Smooth muscle cell (in vitro differentiated cells): ENCODE measurements at regions not wholly inside any gene's neighbourhood (a gene's known extent, or its start where the extent isn't known, plus 50 kb on each side); places are given as distances from the start of the nearest gene placed in this dataset.

ENCODE experiments used
- DNase-seq: peaks from one replicate; lab custom pipeline; 2025; ENCODE audit not compliant: unreplicated experiment; lab: John Stamatoyannopoulos, UW
- H2AFZ ChIP-seq: fragments of 200-600 bp; sonication (generic); 2 replicates; pipeline ENCODE4 v1.6.0; 2016; ENCODE audit warnings: antibody characterized with exemption, low read depth, mild to moderate bottlenecking
- H3F3A ChIP-seq: fragments of 200-600 bp; sonication (generic); 2 replicates; pipeline ENCODE4 v1.6.0; 2017; ENCODE audit warnings: antibody characterized with exemption, low read depth
- H3K27ac ChIP-seq: fragments of 200-600 bp; sonication (generic); 2 replicates; pipeline ENCODE4 v1.5.1; 2016; ENCODE audit warnings: low read depth, mild to moderate bottlenecking
- H3K27me3 ChIP-seq: fragments of 200-600 bp; sonication (generic); 2 replicates; pipeline ENCODE4 v1.6.1; 2016; ENCODE audit warnings: low read depth, mild to moderate bottlenecking
- H3K36me3 ChIP-seq: fragments of 200-600 bp; sonication (generic); 2 replicates; pipeline ENCODE4 v1.5.1; 2016; ENCODE audit warnings: low read depth
- H3K4me1 ChIP-seq: fragments of 200-600 bp; sonication (generic); 2 replicates; pipeline ENCODE4 v1.5.1; 2016; ENCODE audit warnings: low read depth
- H3K4me2 ChIP-seq: fragments of 200-600 bp; sonication (generic); 2 replicates; pipeline ENCODE4 v1.6.0; 2016; ENCODE audit warnings: mild to moderate bottlenecking
- H3K4me3 ChIP-seq: fragments of 200-600 bp; sonication (generic); 2 replicates; pipeline ENCODE4 v1.5.1; 2016; ENCODE audit warnings: mild to moderate bottlenecking
- H3K79me2 ChIP-seq: fragments of 200-600 bp; sonication (generic); 2 replicates; pipeline ENCODE4 v1.6.0; 2016; ENCODE audit warnings: low read depth, mild to moderate bottlenecking
- H3K9ac ChIP-seq: fragments of 200-600 bp; sonication (generic); 2 replicates; pipeline ENCODE4 v1.6.0; 2016; ENCODE audit warnings: low read depth
- H3K9me3 ChIP-seq: fragments of 200-600 bp; sonication (generic); replicated peaks from 2 replicates; pipeline ENCODE4 v1.5.1; 2016; ENCODE audit warnings: low read depth
- H4K20me1 ChIP-seq: fragments of 200-600 bp; sonication (generic); 2 replicates; pipeline ENCODE4 v1.6.0; 2016; ENCODE audit warnings: low read depth
- CTCF ChIP-seq: fragments of 200-600 bp; sonication (generic); IDR thresholded peaks from 2 replicates; pipeline ENCODE4 v1.5.1; 2017; ENCODE audit warnings: borderline replicate concordance, mild to moderate bottlenecking, antibody characterized with exemption; ENCODE audit not compliant: insufficient read depth, poor library complexity, severe bottlenecking
- WGBS: methylation state at CpG from one replicate; pipeline ENCODE4 v1.1.7; 2016; ENCODE audit warnings: low lambda C conversion rate; 5-methylcytosine and 5-hydroxymethylcytosine counted together

- Histone ChIP-seq H3K4me3 (no peak overlapping the region), H3K27ac (no peak overlapping the region), H3K27me3 (no peaks in the 10 kb centered on the region), H3K4me2 (no peak overlapping the region), H4K20me1 (no peaks in the 10 kb centered on the region), H3K4me1 (no peaks in the 10 kb centered on the region), H2AFZ (no peak overlapping the region), H3K79me2 (no peaks in the 10 kb centered on the region), H3K9ac (no peak overlapping the region), H3K9me3 (no peaks in the 10 kb centered on the region), H3F3A (no peaks in the 10 kb centered on the region), H3K36me3 (no peaks in the 10 kb centered on the region)
- no peak for DNase-seq
- TF ChIP-seq CTCF: no peak
These were observed 146.7 kb downstream of the SEM1 start for GRCh38 chr7:96562966-96563365.

GRCh38 chr7:96562458-96562857, 147.2 kb downstream of the SEM1 start:
- no peak overlapping the region for H3K4me3 ChIP-seq
- no peaks in the 10 kb centered on the region for H3K27me3 ChIP-seq
- WGBS: 48% methylated on average over 4 of the region's 4 CpGs
- H3K36me3 ChIP-seq: no peaks in the 10 kb centered on the region
- no peaks in the 10 kb centered on the region for H3K9me3 ChIP-seq
- no peak overlapping the region for H2AFZ ChIP-seq
- H4K20me1 ChIP-seq: no peaks in the 10 kb centered on the region
- TF ChIP-seq CTCF: no peak
- H3K79me2 ChIP-seq: no peaks in the 10 kb centered on the region
- H3K4me1 ChIP-seq: no peaks in the 10 kb centered on the region
- H3K9ac ChIP-seq: no peak overlapping the region
- no peak overlapping the region for H3K4me2 ChIP-seq
- no peaks in the 10 kb centered on the region for H3F3A ChIP-seq
- DNase-seq: no peak
- H3K27ac ChIP-seq: no peak overlapping the region

GRCh38 chr7:96561892-96562291, 147.8 kb downstream of the SEM1 start:
- no peak overlapping the region for H3K9ac ChIP-seq
- no peaks in the 10 kb centered on the region for H3K36me3 ChIP-seq
- H2AFZ ChIP-seq: no peak overlapping the region
- 87% methylated on average over 1 of the region's 1 CpG for WGBS
- no peaks in the 10 kb centered on the region for H4K20me1 ChIP-seq
- no peak overlapping the region for H3K4me3 ChIP-seq
- no peak overlapping the region for H3K4me2 ChIP-seq
- H3K9me3 ChIP-seq: no peaks in the 10 kb centered on the region
- H3K27ac ChIP-seq: no peak overlapping the region
- no peaks in the 10 kb centered on the region for H3K27me3 ChIP-seq
- no peaks in the 10 kb centered on the region for H3K4me1 ChIP-seq
- no peak for DNase-seq
- no peaks in the 10 kb centered on the region for H3F3A ChIP-seq
- no peak for TF ChIP-seq CTCF
- no peaks in the 10 kb centered on the region for H3K79me2 ChIP-seq

GRCh38 chr7:96558530-96558929, 151.1 kb downstream of the SEM1 start:
- DNase-seq: no peak
- Histone ChIP-seq H4K20me1 (no peaks in the 10 kb centered on the region), H3F3A (no peaks in the 10 kb centered on the region), H3K4me1 (no peaks in the 10 kb centered on the region), H3K79me2 (no peaks in the 10 kb centered on the region), H3K36me3 (no peaks in the 10 kb centered on the region), H3K27me3 (no peaks in the 10 kb centered on the region), H2AFZ (peak overlapping the region; percentile 43), H3K4me2 (peak overlapping the region; percentile 46), H3K9me3 (no peaks in the 10 kb centered on the region), H3K9ac (no peak overlapping the region), H3K27ac (no peak overlapping the region), H3K4me3 (no peak overlapping the region)
- 73% methylated on average over 2 of the region's 2 CpGs for WGBS
- TF ChIP-seq CTCF: no peak
